ENCODE measurements at regions not wholly inside any gene's neighbourhood (a gene's known extent, or its start where the extent isn't known, plus 50 kb on each side); places are given as distances from the start of the nearest gene placed in this dataset.

GRCh38 chr5:166786178-166786577 is 1505.3 kb upstream of the WWC1 start:
- no peak for TF ChIP-seq POLR2AphosphoS5 (IDR thresholded peaks at IDR 0.05)
- no peak for TF ChIP-seq POLR2A (IDR thresholded peaks at IDR 0.05)
